HG03060 (cell line): ENCODE measurements at regions not wholly inside any gene's neighbourhood (a gene's known extent, or its start where the extent isn't known, plus 50 kb on each side); places are given as distances from the start of the nearest gene placed in this dataset.

Experiments used
- ATAC-seq: cut with Tn5 transposase; IDR thresholded peaks from one replicate; pipeline ENCODE4 v1.9.1; 2021; ENCODE audit warnings: low read depth, moderate number of reproducible peaks; ENCODE audit not compliant: unreplicated experiment

DNA sequence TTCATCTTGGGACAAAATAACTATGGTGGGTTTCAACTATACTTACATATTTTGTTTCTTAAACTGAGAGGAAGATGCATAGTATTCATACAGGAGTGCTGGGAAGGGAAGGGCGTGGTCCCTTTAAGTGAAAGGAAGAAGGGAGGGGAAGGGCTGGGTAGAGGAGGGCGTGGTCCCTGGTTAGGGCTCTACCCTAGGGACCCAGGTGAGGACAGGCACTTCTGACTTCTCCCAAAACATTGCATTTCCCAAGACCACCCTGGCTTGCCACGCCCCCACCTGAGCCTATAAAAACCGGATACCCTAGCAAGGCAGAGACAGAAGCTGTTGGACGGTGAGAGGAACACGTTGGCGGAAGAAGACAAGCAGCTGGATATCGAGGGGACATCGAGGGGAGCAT is 157.6 kb upstream of the PLXNA4 start:
- ATAC-seq = no peak

GRCh38 chr7:132732321-132732865 is 156.1 kb upstream of the PLXNA4 start:
- ATAC-seq = no peak

GRCh38 chr7:132730105-132730504 is 153.8 kb upstream of the PLXNA4 start:
- ATAC-seq = no peak

- ATAC-seq = no peak
These were observed 147.3 kb upstream of the PLXNA4 start for GRCh38 chr7:132723506-132724081.

- no peak for ATAC-seq
These were observed 144.6 kb upstream of the PLXNA4 start for GRCh38 chr7:132720835-132721234.

- no peak for ATAC-seq
These were observed 137.6 kb upstream of the PLXNA4 start for GRCh38 chr7:132713893-132714292.

DNA sequence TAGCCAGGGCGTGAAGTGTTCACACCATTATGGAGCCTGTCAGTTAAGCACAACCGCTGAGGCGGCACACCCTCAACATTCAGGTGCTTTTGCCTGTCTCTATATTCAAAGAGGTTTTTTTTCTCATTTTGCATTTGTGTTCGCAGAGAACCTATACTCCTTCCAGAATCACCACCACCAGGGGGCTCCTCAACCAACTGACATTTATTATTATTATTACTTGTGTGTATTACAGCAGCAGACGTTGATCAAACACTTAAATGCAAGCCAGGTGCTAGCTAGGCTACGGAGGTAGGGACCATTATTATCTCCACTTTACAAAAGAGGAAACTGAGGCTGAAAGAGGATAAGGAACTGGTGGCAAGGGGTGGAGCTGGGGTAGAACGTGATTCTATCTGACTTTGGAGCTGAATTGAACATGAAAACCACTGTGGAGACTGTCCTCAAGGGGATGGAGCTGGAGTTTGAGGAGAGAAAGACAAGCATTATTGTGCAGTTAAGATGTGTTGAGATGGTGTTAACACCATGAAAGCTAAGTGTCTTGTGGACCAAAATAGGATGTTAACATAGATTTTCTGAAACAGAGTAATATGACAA is 133.8 kb upstream of the PLXNA4 start:
- no peak for ATAC-seq

DNA sequence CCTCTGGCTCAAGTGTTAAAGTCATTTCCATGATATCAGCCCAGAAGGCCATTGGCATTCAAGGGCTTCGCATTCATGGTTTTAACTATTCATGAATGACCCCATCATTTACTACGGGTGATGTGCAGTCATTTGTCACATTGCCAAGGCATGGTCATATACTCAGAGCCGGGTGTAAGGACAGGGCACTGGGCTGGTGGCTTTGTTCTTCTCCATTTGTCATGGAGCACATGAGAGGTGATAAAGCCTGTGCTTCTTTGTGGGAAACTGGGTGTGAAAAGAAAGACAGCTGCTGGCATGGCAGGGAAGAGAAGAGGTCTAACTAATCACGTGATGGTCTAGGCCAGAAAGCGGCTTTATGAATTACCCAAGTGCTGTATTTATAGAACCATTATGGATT is 132.2 kb upstream of the PLXNA4 start:
- no peak for ATAC-seq

GRCh38 chr7:132705146-132705545 is 128.9 kb upstream of the PLXNA4 start:
- ATAC-seq = no peak

- no peak for ATAC-seq
These were observed 127.5 kb upstream of the PLXNA4 start for GRCh38 chr7:132703742-132704141.

GRCh38 chr7:132697003-132697402 is 120.7 kb upstream of the PLXNA4 start:
- ATAC-seq = no peak

- no peak for ATAC-seq
These were observed 120.1 kb upstream of the PLXNA4 start for GRCh38 chr7:132696332-132696731.

- ATAC-seq = no peak
These were observed 114.9 kb upstream of the PLXNA4 start for GRCh38 chr7:132691201-132691600.

- no peak for ATAC-seq
These were observed 113.9 kb upstream of the PLXNA4 start for GRCh38 chr7:132690174-132690573.

DNA sequence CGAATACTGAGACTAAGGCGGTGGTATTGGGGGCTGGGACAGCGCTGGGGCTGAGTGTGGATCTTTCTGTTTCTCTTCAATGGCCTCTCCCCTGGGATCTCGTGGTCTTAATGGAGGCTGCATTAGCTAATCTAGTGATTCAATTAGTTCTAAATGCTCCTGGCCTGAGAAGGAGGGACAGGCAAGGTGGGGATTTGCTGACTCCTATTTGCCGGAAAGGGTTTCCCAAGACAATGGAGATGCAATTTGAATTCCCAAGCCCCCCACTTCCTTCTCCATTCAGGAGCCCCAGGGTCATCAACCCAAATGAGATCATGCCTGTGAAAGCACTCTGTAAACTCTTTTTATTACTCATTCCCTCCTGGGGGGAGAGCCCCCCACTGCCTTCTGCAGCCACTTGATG is 111.7 kb upstream of the PLXNA4 start:
- ATAC-seq = no peak

- no peak for ATAC-seq
These were observed 110.7 kb upstream of the PLXNA4 start for GRCh38 chr7:132687016-132687415.

DNA sequence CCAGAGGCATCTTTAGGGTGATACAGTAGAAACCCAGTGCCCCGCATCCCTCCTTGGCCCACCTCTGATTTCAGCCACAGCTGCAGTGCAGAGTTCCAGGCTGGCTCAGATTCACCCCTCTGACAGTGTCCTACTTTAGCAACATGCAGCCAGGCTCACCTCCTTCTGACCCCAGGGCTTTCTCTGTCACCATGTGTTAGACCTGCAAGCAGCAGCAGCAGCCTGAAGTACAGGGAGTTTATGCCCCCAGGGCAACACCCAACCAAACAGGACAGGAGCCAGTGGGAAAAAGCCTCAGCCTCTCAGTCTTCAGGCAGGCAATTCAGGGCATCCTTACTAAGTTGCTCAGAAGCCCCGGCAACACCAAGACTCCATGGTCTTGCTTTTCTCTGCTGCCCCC is 109.0 kb upstream of the PLXNA4 start:
- no peak for ATAC-seq

- ATAC-seq = no peak
These were observed 107.8 kb upstream of the PLXNA4 start for GRCh38 chr7:132683896-132684690.

DNA sequence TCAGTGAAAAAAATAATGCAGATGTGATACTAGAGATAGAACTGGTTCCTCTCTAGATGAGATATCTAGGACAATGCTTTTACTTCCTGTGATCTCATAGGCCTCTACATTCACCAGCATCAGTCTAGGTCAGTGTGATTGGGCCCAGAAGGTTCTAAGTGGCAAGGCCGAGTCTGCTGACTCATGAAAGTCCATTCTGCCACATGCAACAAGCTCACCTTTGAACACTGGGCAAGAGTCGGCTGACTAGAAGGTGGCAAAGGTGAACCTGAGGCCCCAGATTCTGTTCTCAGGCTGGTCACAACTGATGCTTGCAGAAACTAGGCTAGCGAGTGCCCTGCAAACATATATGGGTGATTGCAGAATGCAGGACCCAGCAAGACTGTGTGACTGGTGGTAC is 105.7 kb upstream of the PLXNA4 start:
- ATAC-seq = no peak

GRCh38 chr7:132680590-132680989 is 104.3 kb upstream of the PLXNA4 start:
- ATAC-seq = no peak

DNA sequence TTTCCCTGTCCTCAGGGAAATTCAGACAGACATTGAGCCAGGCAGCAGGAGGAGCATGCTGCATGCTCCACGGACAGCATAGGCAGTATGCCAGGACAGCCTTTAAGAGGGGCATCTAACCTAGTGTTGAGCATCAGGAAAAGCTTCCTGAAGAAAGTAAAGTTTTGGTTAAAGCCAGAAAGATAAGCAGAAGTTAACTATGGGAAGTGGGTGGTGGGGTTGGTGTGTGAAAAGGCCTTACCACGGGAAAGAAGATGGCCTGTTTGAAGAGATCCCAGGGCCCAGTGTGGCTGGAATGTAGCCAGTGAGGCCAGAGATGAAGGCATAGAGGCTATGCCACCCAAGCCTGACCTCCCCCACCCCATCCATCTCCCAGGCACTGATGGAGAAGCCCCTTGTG is 102.4 kb upstream of the PLXNA4 start:
- ATAC-seq = no peak

GRCh38 chr7:132677918-132678317 is 101.6 kb upstream of the PLXNA4 start:
- ATAC-seq = no peak
